Astrocyte of the spinal cord (primary cell): ENCODE measurements at regions not wholly inside any gene's neighbourhood (a gene's known extent, or its start where the extent isn't known, plus 50 kb on each side); places are given as distances from the start of the nearest gene placed in this dataset.

Experiments
- DNase-seq: peaks from one replicate; pipeline ENCODE4 v3.0.0; 2011; ENCODE audit warnings: low read depth, low spot score
- H3K4me3 ChIP-seq: 2 replicates; pipeline ENCODE4 v1.5.1; 2011; ENCODE audit warnings: low read depth, mild to moderate bottlenecking, low read length, moderate library complexity
- in situ Hi-C: cut with HindIII; loops from 2 replicates; pipeline ENCODE4 v1.10.0; 2017; ENCODE audit warnings: low sequenced_read_pairs
- TF ChIP-seq, protein P1 (sequence below): IDR thresholded peaks from 2 replicates; pipeline ENCODE4 v1.5.1; 2012; ENCODE audit warnings: low read depth, mild to moderate bottlenecking, low read length, inconsistent platforms

DNA sequence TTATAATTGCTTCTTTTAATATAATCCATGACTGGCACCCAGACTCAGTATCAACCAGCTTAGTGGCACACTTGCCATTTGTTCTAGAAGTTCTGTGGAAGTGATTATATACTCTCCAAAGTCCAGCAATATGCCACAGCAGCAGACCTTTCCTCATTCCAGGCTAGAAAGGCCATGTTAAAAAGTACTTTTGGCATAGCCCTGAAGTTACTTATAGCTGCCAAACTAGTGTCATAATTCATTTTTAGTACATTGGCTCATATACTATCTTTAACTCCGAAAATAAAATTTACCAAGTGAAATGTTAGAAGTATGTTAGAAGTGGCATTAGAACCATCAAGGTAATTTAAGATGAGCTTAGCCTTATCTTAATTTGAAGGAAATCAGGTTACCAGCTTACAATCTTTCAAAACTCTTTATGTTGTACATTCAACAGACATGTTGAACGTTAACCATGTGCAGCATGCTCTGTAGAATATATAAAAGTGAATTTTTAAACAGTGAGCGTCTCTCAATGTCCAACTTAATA, 714.2 kb upstream of the LCORL start:
- in situ Hi-C loops = no loop called here
- TF ChIP-seq, protein P1, sequence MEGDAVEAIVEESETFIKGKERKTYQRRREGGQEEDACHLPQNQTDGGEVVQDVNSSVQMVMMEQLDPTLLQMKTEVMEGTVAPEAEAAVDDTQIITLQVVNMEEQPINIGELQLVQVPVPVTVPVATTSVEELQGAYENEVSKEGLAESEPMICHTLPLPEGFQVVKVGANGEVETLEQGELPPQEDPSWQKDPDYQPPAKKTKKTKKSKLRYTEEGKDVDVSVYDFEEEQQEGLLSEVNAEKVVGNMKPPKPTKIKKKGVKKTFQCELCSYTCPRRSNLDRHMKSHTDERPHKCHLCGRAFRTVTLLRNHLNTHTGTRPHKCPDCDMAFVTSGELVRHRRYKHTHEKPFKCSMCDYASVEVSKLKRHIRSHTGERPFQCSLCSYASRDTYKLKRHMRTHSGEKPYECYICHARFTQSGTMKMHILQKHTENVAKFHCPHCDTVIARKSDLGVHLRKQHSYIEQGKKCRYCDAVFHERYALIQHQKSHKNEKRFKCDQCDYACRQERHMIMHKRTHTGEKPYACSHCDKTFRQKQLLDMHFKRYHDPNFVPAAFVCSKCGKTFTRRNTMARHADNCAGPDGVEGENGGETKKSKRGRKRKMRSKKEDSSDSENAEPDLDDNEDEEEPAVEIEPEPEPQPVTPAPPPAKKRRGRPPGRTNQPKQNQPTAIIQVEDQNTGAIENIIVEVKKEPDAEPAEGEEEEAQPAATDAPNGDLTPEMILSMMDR = no peak
- no peak overlapping the region for H3K4me3 ChIP-seq
- no peak for DNase-seq

DNA sequence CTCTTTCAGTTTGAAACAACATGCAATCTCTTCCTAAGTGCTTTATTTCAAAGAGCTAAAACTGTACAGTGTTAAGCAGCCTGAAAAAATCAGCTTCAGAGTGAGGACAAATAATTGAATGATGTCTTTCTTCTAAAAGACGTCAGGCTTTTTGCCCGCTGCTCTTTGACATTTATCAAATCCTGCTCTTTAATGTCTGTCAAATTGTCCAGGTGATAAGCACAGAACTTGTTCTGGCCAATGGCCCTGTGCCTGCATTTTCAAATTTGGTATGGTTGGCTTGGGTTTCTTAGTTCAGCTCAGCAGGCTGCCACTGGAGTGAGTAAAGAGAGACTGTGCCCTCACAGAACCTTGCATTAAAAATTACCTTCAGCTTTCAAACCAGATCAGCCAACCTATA, 712.9 kb upstream of the LCORL start:
- no peak overlapping the region for H3K4me3 ChIP-seq
- in situ Hi-C loops = no loop called here
- TF ChIP-seq, protein P1 = no peak
- no peak for DNase-seq

- TF ChIP-seq, protein P1 = no peak
- no peak overlapping the region for H3K4me3 ChIP-seq
- peak; percentile 3 for DNase-seq
- in situ Hi-C loops = no loop called here
Observed at GRCh38 chr4:18733961-18734360, 712.4 kb upstream of the LCORL start.

- in situ Hi-C loops = no loop called here
- H3K4me3 ChIP-seq = no peak overlapping the region
- TF ChIP-seq, protein P1 = no peak
- no peak for DNase-seq
Observed at GRCh38 chr4:18722748-18723191, 701.2 kb upstream of the LCORL start.

DNA sequence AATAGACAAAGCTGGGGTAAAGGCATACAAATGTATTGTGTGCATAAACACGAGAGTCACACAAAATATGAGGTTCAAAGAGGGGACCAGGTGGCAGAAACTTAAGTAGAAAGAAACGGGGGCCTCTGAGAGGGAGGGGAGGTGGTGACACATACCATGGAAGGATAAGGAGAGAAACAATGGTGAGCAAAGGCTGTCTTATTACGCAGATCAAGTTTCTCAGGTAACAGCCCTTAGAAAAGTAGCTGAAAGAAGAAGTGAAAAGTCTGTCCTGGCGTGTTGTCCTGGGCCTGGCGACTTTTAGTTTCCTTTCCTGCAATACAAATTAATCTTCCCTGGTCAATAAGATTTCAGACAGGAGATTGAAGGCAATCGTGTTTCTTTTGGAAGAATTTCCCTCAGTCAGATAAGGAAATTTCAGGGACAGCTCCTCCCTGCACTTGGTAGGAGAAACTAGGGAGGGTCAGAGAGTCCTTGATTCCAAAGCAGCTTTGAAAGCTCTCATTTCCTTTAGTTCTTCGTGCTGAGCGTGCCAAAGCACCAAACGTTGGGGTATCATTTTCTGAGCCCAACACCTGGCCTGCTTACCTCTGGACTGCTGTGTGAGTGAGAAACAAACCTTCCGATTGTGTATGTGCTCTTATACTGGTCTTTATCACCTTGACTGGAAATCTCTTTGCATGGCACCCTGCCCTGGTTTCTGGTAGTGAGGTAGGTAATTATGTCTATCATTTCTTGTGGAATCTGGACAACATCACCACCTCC, 676.7 kb upstream of the LCORL start:
- in situ Hi-C loops = no loop called here
- no peak overlapping the region for H3K4me3 ChIP-seq
- TF ChIP-seq, protein P1 = no peak
- no peak for DNase-seq

DNA sequence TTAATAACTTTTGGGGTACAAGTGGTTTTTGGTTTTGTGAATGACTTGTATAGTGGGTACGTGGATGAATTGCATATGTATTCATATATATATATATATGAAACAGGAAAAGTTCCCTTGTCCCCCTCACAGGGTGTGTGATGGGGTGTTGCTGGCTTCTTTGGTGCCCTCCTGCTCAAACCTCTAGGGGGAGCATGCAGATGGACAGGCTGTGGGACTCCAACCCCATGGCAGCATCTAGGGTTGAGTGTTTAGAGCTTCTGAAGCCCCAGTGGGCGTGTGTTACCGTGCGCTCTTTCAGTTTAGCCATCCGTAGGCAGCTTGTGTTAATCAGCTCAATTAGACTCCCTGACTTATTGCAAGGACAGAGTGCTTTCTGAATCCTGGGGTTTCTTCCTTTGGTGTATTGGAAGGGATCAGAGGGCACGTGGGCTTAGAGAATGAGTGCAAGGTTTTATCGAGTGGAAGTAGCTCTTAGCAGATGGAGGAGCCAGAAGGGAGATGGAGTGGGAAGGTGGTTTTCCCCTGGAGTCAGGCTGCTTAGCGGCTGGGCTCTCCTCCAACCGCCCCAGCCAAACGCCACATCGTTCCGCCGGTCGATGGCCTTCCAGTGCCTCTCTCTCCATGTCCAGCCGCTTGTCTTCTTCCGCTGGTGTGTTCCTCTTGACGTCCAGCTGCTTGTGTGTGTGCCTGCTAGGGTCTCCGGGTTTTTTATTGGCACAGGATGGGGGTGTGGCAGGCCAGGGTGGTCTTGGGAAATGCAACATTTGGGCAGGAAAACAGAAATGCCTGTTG, 674.4 kb upstream of the LCORL start:
- in situ Hi-C loops = no loop called here
- H3K4me3 ChIP-seq = no peak overlapping the region
- DNase-seq = no peak
- TF ChIP-seq, protein P1 = no peak
